MM.1S (cell line): ENCODE measurements at regions not wholly inside any gene's neighbourhood (a gene's known extent, or its start where the extent isn't known, plus 50 kb on each side); places are given as distances from the start of the nearest gene placed in this dataset.

Source experiments
- DNase-seq: peaks from one replicate; pipeline ENCODE4 v3.0.0-alpha.2; 2015
- H2AFZ ChIP-seq: fragments of 300-600 bp; sonication (generic); 2 replicates; pipeline ENCODE4 v1.6.0; 2016; ENCODE audit warnings: antibody characterized with exemption, low read length
- H3F3A ChIP-seq: fragments of 300-600 bp; sonication (generic); 2 replicates; pipeline ENCODE4 v1.6.1; 2016; ENCODE audit warnings: mild to moderate bottlenecking, antibody characterized with exemption, low read length, moderate library complexity, mixed read lengths; ENCODE audit not compliant: insufficient read depth
- H3K27ac ChIP-seq: fragments of 300-600 bp; sonication (generic); 2 replicates; pipeline ENCODE4 v1.5.1; 2016; ENCODE audit warnings: mild to moderate bottlenecking, low read length
- H3K27me3 ChIP-seq: fragments of 300-600 bp; sonication (generic); replicated peaks from 2 replicates; pipeline ENCODE4 v1.6.0; 2016; ENCODE audit warnings: low read length; ENCODE audit not compliant: insufficient read depth
- H3K36me3 ChIP-seq: fragments of 300-600 bp; sonication (generic); replicated peaks from 2 replicates; pipeline ENCODE4 v1.6.1; 2016; ENCODE audit warnings: mild to moderate bottlenecking, low read length, mixed read lengths; ENCODE audit not compliant: insufficient read depth
- H3K4me1 ChIP-seq: fragments of 300-600 bp; sonication (generic); 2 replicates; pipeline ENCODE4 v1.6.1; 2016; ENCODE audit warnings: low read length, mixed read lengths
- H3K4me2 ChIP-seq: fragments of 300-600 bp; sonication (generic); 2 replicates; pipeline ENCODE4 v1.6.0; 2016; ENCODE audit warnings: low read depth, low read length
- H3K4me3 ChIP-seq: fragments of 300-600 bp; sonication (generic); 2 replicates; pipeline ENCODE4 v1.5.1; 2016; ENCODE audit warnings: low read length, mixed read lengths
- H3K79me2 ChIP-seq: fragments of 300-600 bp; sonication (generic); 2 replicates; pipeline ENCODE4 v1.6.1; 2016; ENCODE audit warnings: mixed run types, low read length, mixed read lengths
- H3K9ac ChIP-seq: fragments of 300-600 bp; sonication (generic); 2 replicates; pipeline ENCODE4 v1.6.1; 2016; ENCODE audit warnings: low read length, mixed read lengths
- H3K9me2 ChIP-seq: fragments of 300-600 bp; sonication (generic); replicated peaks from 2 replicates; pipeline ENCODE4 v1.6.1; 2016; ENCODE audit warnings: mild to moderate bottlenecking, low read length, mixed read lengths; ENCODE audit not compliant: insufficient read depth
- H3K9me3 ChIP-seq: fragments of 300-600 bp; sonication (generic); replicated peaks from 2 replicates; pipeline ENCODE4 v1.6.1; 2016; ENCODE audit warnings: mild to moderate bottlenecking, low read length, mixed read lengths; ENCODE audit not compliant: insufficient read depth
- H4K20me1 ChIP-seq: fragments of 300-600 bp; sonication (generic); 2 replicates; pipeline ENCODE4 v1.6.1; 2016; ENCODE audit warnings: mild to moderate bottlenecking, low read length, moderate library complexity, mixed read lengths; ENCODE audit not compliant: insufficient read depth
- CTCF ChIP-seq: fragments of 300-600 bp; sonication (generic); IDR thresholded peaks from 2 replicates; pipeline ENCODE4 v1.5.1; 2016; ENCODE audit warnings: antibody characterized with exemption, low read length, mixed read lengths
- EZH2 ChIP-seq: fragments of 300-600 bp; sonication (generic); optimal IDR thresholded peaks from 2 replicates; pipeline ENCODE3; 2017; ENCODE audit warnings: low read depth, mild to moderate bottlenecking, antibody characterized with exemption, low read length, mixed read lengths
- EZH2phosphoT487 ChIP-seq: fragments of 300-600 bp; sonication (generic); IDR thresholded peaks from 2 replicates; pipeline ENCODE4 v1.6.1; 2018; ENCODE audit warnings: antibody characterized with exemption, low read length

GRCh38 chrX:140177821-140178220 lies 212.5 kb upstream of the CXorf66 start:
- no peaks in the 10 kb centered on the region for H3K9me3 ChIP-seq

GRCh38 chrX:140172401-140172800 lies 207.1 kb upstream of the CXorf66 start:
- Histone ChIP-seq H3K9ac (no peak overlapping the region), H3K27me3 (no peaks in the 10 kb centered on the region), H3K9me3 (no peaks in the 10 kb centered on the region), H3K4me3 (no peak overlapping the region), H3K4me1 (no peaks in the 10 kb centered on the region), H3K79me2 (no peaks in the 10 kb centered on the region), H3F3A (no peaks in the 10 kb centered on the region), H3K27ac (no peak overlapping the region), H3K36me3 (no peaks in the 10 kb centered on the region), H3K9me2 (no peaks in the 10 kb centered on the region), H4K20me1 (no peaks in the 10 kb centered on the region), H2AFZ (no peak overlapping the region), H3K4me2 (no peak overlapping the region)
- DNase-seq, result no peak
- no peak for TF ChIP-seq EZH2
- TF ChIP-seq CTCF, result no peak
- TF ChIP-seq EZH2phosphoT487, result no peak

More at GRCh38 chrX:140177821-140178220, 212.5 kb upstream of the CXorf66 start:
- no peak overlapping the region for H3K27ac ChIP-seq
- H3K27me3 ChIP-seq, result no peaks in the 10 kb centered on the region
- no peak overlapping the region for H3K4me2 ChIP-seq
- no peak overlapping the region for H3K9ac ChIP-seq
- H4K20me1 ChIP-seq, result no peaks in the 10 kb centered on the region
- TF ChIP-seq EZH2phosphoT487 (no peak), CTCF (no peak), EZH2 (no peak)
- H3K4me1 ChIP-seq, result no peaks in the 10 kb centered on the region
- no peak overlapping the region for H2AFZ ChIP-seq
- H3K9me2 ChIP-seq, result no peaks in the 10 kb centered on the region
- no peaks in the 10 kb centered on the region for H3F3A ChIP-seq
- H3K4me3 ChIP-seq, result no peak overlapping the region
- H3K79me2 ChIP-seq, result no peaks in the 10 kb centered on the region
- H3K36me3 ChIP-seq, result no peaks in the 10 kb centered on the region
- DNase-seq, result no peak

- H3K79me2 ChIP-seq, result no peaks in the 10 kb centered on the region
- H3K27ac ChIP-seq, result no peak overlapping the region
- H3K4me1 ChIP-seq, result no peaks in the 10 kb centered on the region
- H3K4me3 ChIP-seq, result no peak overlapping the region
- H2AFZ ChIP-seq, result no peak overlapping the region
- no peaks in the 10 kb centered on the region for H3K9me2 ChIP-seq
- no peak overlapping the region for H3K9ac ChIP-seq
- no peak for DNase-seq
- no peaks in the 10 kb centered on the region for H3K9me3 ChIP-seq
- no peaks in the 10 kb centered on the region for H3K27me3 ChIP-seq
- H3K36me3 ChIP-seq, result no peaks in the 10 kb centered on the region
- TF ChIP-seq EZH2 (no peak), EZH2phosphoT487 (no peak), CTCF (no peak)
- no peaks in the 10 kb centered on the region for H4K20me1 ChIP-seq
- H3F3A ChIP-seq, result no peaks in the 10 kb centered on the region
- H3K4me2 ChIP-seq, result no peak overlapping the region
These were observed 202.2 kb upstream of the CXorf66 start for GRCh38 chrX:140167551-140167950.
